Panc1 (cell line): ENCODE measurements at regions not wholly inside any gene's neighbourhood (a gene's known extent, or its start where the extent isn't known, plus 50 kb on each side); places are given as distances from the start of the nearest gene placed in this dataset.

Source experiments
- ATAC-seq: fragments of 200-7000 bp; cut with Tn5 transposase; 2 replicates; pipeline ENCODE4 v1.9.1; 2020; ENCODE audit warnings: mild to moderate bottlenecking, moderate library complexity
- BruUV-seq: library from RNA; stranded (reverse); fragments of 400-500 nt; replicated peaks from 2 replicates; lab custom pipeline; 2021; lab: Mats Ljungman, UMichigan
- CTCF ChIA-PET: fragments of 300-600 bp; sonication (Branson Sonifier 250); formaldehyde crosslinking; loops from one replicate; lab custom pipeline; 2022; ENCODE audit warnings: antibody characterized with exemption; lab: Charles Lee
- POLR2A ChIA-PET: fragments of 300-600 bp; sonication (Branson Sonifier 250); formaldehyde crosslinking; loops from one replicate; lab custom pipeline; 2022; ENCODE audit warnings: antibody characterized with exemption; lab: Charles Lee
- DNase-seq: peaks from one replicate; pipeline ENCODE4 v3.0.0-alpha.2; 2010; ENCODE audit warnings: low read depth, low spot score
- H3K27ac ChIP-seq: 2 replicates; pipeline ENCODE4 v1.5.1; 2011; ENCODE audit warnings: mild to moderate bottlenecking, low read length, inconsistent platforms
- H3K27me3 ChIP-seq: fragments of 200-500 bp; sonication (Bioruptor generic); 2 replicates; pipeline ENCODE4 v1.6.0; 2014; ENCODE audit warnings: low read length, inconsistent platforms; ENCODE audit not compliant: control insufficient read depth, insufficient read depth
- H3K36me3 ChIP-seq: fragments of 200-500 bp; sonication (Bioruptor generic); 2 replicates; pipeline ENCODE4 v1.5.1; 2014; ENCODE audit warnings: inconsistent platforms, mild to moderate bottlenecking, low read length, moderate library complexity; ENCODE audit not compliant: control insufficient read depth, insufficient read depth
- H3K4me1 ChIP-seq: 2 replicates; pipeline ENCODE4 v1.5.1; 2011; ENCODE audit warnings: inconsistent platforms, mild to moderate bottlenecking, low read length, moderate library complexity; ENCODE audit not compliant: control insufficient read depth, insufficient read depth
- H3K4me3 ChIP-seq, 2 experiments: 2 replicates each; pipeline ENCODE4 v1.5.1; 2011 to 2012; ENCODE audit warnings: low read depth in 2 of 2, low read length in 2 of 2, mild to moderate bottlenecking in 2 of 2, inconsistent platforms in 1 of 2, moderate library complexity in 1 of 2
- H3K9me3 ChIP-seq: fragments of 200-500 bp; sonication (Bioruptor generic); 2 replicates; pipeline ENCODE4 v1.5.1; 2014; ENCODE audit warnings: low read depth, mild to moderate bottlenecking, inconsistent platforms, low read length, moderate library complexity; ENCODE audit not compliant: control insufficient read depth, insufficient read depth
- CTCF ChIP-seq: fragments of 450-650 bp; IDR thresholded peaks from 2 replicates; pipeline ENCODE4 v1.5.1; 2017; ENCODE audit warnings: mild to moderate bottlenecking
- POLR2AphosphoS5 ChIP-seq: IDR thresholded peaks from 2 replicates; pipeline ENCODE4 v1.6.1; 2012; ENCODE audit warnings: mild to moderate bottlenecking, low read depth, low read length, moderate library complexity
- REST ChIP-seq, 2 experiments: IDR thresholded peaks; 2 replicates each; pipeline ENCODE4 v1.6.1; 2011 to 2012; ENCODE audit warnings: low read depth in 2 of 2, control low read depth in 1 of 2, low read length in 1 of 2, mild to moderate bottlenecking in 1 of 2, moderate library complexity in 1 of 2; ENCODE audit not compliant: insufficient read depth in 1 of 2
- SIN3A ChIP-seq: IDR thresholded peaks from 2 replicates; pipeline ENCODE4 v1.6.1; 2012; ENCODE audit warnings: low read depth, mild to moderate bottlenecking, low read length, moderate library complexity, borderline replicate concordance; ENCODE audit not compliant: insufficient read depth
- TCF7L2 ChIP-seq: IDR thresholded peaks from 2 replicates; pipeline ENCODE4 v1.6.1; 2011; ENCODE audit warnings: mild to moderate bottlenecking, low read depth, low read length, inconsistent platforms
- in situ Hi-C: cut with HindIII; loops from 2 replicates; pipeline ENCODE4 v1.10.0; 2016; ENCODE audit warnings: low sequenced_read_pairs, low pct_unique_long_range_greater_than_20kb
- intact Hi-C: fragments of 100-400 bp; cut with micrococcal nuclease; formaldehyde crosslinking; loops from one replicate; pipeline ENCODE4 v1.10.0; 2022; ENCODE audit not compliant: unreplicated experiment

GRCh38 chr22:22129387-22129786 lies 115.2 kb upstream of the VPREB1 start:
- CTCF ChIA-PET = no interaction called here
- ATAC-seq (no peak), DNase-seq (no peak)
- in situ Hi-C loops = no loop called here
- no peak overlapping the region for H3K27ac ChIP-seq
- intact Hi-C loops = no loop called here
- H3K4me3 ChIP-seq = no peak overlapping the region
- POLR2A ChIA-PET = no interaction called here
- BruUV-seq = no TSS peak
- no peaks in the 10 kb centered on the region for H3K4me1 ChIP-seq
- H3K36me3 ChIP-seq = no peaks in the 10 kb centered on the region
- H3K27me3 ChIP-seq = no peaks in the 10 kb centered on the region
- H3K9me3 ChIP-seq = no peaks in the 10 kb centered on the region
- TF ChIP-seq POLR2AphosphoS5 (no peak), SIN3A (no peak), TCF7L2 (no peak), REST (IDR thresholded peaks at IDR 0.05; ENCODE audit: insufficient read depth in 1 of 2, low read depth in 2 of 2, low read length in 1 of 2) (no peak), CTCF (no peak)

GRCh38 chr22:22128440-22128839 lies 116.1 kb upstream of the VPREB1 start:
- DNase-seq (no peak), ATAC-seq (no peak)
- H3K27ac ChIP-seq = no peak overlapping the region
- ChIA-PET POLR2A (no interaction called here), CTCF (no interaction called here)
- BruUV-seq = no TSS peak
- in situ Hi-C loops = no loop called here
- TF ChIP-seq TCF7L2 = no peak
- no peak for TF ChIP-seq SIN3A
- no peak for TF ChIP-seq CTCF
- TF ChIP-seq REST (IDR thresholded peaks at IDR 0.05; ENCODE audit: insufficient read depth in 1 of 2, low read depth in 2 of 2, low read length in 1 of 2) = no peak
- no peak for TF ChIP-seq POLR2AphosphoS5
- no peaks in the 10 kb centered on the region for H3K4me1 ChIP-seq
- H3K9me3 ChIP-seq = no peaks in the 10 kb centered on the region
- intact Hi-C loops = no loop called here
- H3K36me3 ChIP-seq = no peaks in the 10 kb centered on the region
- no peak overlapping the region for H3K4me3 ChIP-seq
- no peaks in the 10 kb centered on the region for H3K27me3 ChIP-seq
